ENCODE measurements at regions not wholly inside any gene's neighbourhood (a gene's known extent, or its start where the extent isn't known, plus 50 kb on each side); places are given as distances from the start of the nearest gene placed in this dataset.

DNA sequence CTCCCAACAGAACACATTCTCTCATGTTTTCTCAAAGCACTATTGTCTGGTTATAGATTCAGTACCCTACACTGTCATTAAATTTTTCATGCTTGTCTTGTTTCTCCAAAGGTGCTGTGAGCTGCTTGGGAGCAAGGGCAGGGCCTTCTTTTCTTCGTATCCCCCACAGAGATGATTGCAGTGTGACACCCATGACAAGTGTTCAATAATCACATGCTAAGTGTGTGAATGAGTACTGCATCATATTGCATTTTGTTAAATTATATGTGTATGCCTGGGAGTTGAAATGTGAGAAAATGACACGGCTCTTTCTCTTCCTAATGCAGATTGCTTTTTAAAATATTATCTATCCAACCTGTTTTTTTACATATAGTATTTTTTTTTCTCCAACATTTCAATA is 57.3 kb upstream of the MAGI3 start:
- Histone ChIP-seq H3K4ac (replicated peaks; ENCODE audit: insufficient read length, low read depth, low read length) (no peak overlapping the region), H2AFZ (ENCODE audit: low read length) (0 out of 2 replicates have a peak overlapping the region, but pooled peaks have one; percentile 14), H3K18ac (ENCODE audit: extremely low read depth, low read length) (no peak overlapping the region), H3K56ac (replicated peaks; ENCODE audit: insufficient read length, low read depth, low read length) (no peak overlapping the region), H4K91ac (replicated peaks; ENCODE audit: insufficient read length, low read length) (no peak overlapping the region), H3K27ac (ENCODE audit: low read depth, low read length) (no peak overlapping the region), H3K4me3 (ENCODE audit: extremely low read depth in 1 of 4, insufficient read depth in 2 of 4, low read depth in 3 of 4, low read length in 4 of 4) (no peak overlapping the region), H3K36me3 (ENCODE audit: control insufficient read depth in 2 of 4, insufficient read depth in 4 of 4, low read length in 3 of 4) (no peaks in the 10 kb centered on the region), H2BK5ac (ENCODE audit: low read depth, low read length) (no peak overlapping the region), H4K5ac (ENCODE audit: insufficient read length, low read depth, low read length) (no peak overlapping the region), H2BK15ac (ENCODE audit: low read length) (no peak overlapping the region), H4K20me1 (replicated peaks in 1 of 2; ENCODE audit: control insufficient read depth in 1 of 2, insufficient read depth in 2 of 2, low read length in 2 of 2) (no peaks in the 10 kb centered on the region), H2BK20ac (ENCODE audit: low read length) (no peak overlapping the region), H3K9ac (replicated peaks in 1 of 4; ENCODE audit: extremely low read depth in 1 of 4, low read depth in 3 of 4, low read length in 3 of 4) (no peak overlapping the region), H2AK5ac (ENCODE audit: low read depth, low read length) (no peak overlapping the region), H2BK12ac (ENCODE audit: low read depth, low read length) (no peak overlapping the region), H3K27me3 (replicated peaks in 1 of 4; ENCODE audit: control insufficient read depth in 3 of 4, extremely low read depth in 1 of 4, insufficient read depth in 3 of 4, low read length in 3 of 4) (no peaks in the 10 kb centered on the region), H3K14ac (ENCODE audit: insufficient read length) (no peak overlapping the region), H3K79me1 (ENCODE audit: low read depth, low read length) (no peaks in the 10 kb centered on the region), H3K23ac (ENCODE audit: insufficient read length) (no peak overlapping the region), H3K23me2 (ENCODE audit: low read depth, low read length) (no peaks in the 10 kb centered on the region), H3K79me2 (ENCODE audit: control insufficient read depth in 1 of 2, insufficient read depth in 2 of 2, low read length in 2 of 2) (no peaks in the 10 kb centered on the region), H3K4me1 (replicated peaks in 1 of 4; ENCODE audit: control insufficient read depth in 3 of 4, insufficient read depth in 4 of 4, low read length in 3 of 4) (no peaks in the 10 kb centered on the region), H3K4me2 (ENCODE audit: insufficient read depth in 1 of 2, low read depth in 2 of 2, low read length in 2 of 2) (no peak overlapping the region), H3K9me3 (ENCODE audit: insufficient read depth in 2 of 2, low read depth in 1 of 2, low read length in 1 of 2) (no peaks in the 10 kb centered on the region), H2BK120ac (replicated peaks; ENCODE audit: low read depth, low read length) (no peak overlapping the region), H4K8ac (ENCODE audit: extremely low read depth, insufficient read depth, low read length) (no peak overlapping the region)
- POLR2A ChIA-PET (ENCODE audit: partially characterized antibody) = no interaction called here
- CTCF ChIA-PET (ENCODE audit: partially characterized antibody) = no interaction called here
- WGBS, 2 experiments (ENCODE audit: extremely low coverage in 1 of 2, insufficient coverage in 1 of 2, insufficient read length in 1 of 2, insufficient replicate concordance in 2 of 2, low coverage in 1 of 2, low lambda C conversion rate in 2 of 2, missing lambda C conversion rate in 1 of 2) = 76% methylated on average over 2 of the region's 2 CpGs; no CpG with 5 or more reads in 1 of the 2 experiments
- FAIRE-seq = no peak
- no peak for DNase-seq (ENCODE audit: low read depth in 1 of 2, low spot score in 2 of 2)
- TF ChIP-seq TAF1 (IDR thresholded peaks at IDR 0.05; ENCODE audit: low read depth, low read length) = no peak
- no peak for TF ChIP-seq KDM4A (IDR thresholded peaks at IDR 0.05; ENCODE audit: low read depth, low read length, severe bottlenecking)
- TF ChIP-seq CBX5 (IDR thresholded peaks at IDR 0.05; ENCODE audit: low read depth, low read length) = no peak
- TF ChIP-seq CEBPB (IDR thresholded peaks at IDR 0.05; ENCODE audit: low read depth, low read length) = no peak
- TF ChIP-seq MAFK (IDR thresholded peaks at IDR 0.05; ENCODE audit: low read depth, low read length) = no peak
- TF ChIP-seq CHD1 (IDR thresholded peaks at IDR 0.05; ENCODE audit: low read depth, low read length) = no peak
- TF ChIP-seq EP300 (IDR thresholded peaks at IDR 0.05; ENCODE audit: borderline replicate concordance in 1 of 2, low read depth in 2 of 2, low read length in 2 of 2) = no peak
- no peak for TF ChIP-seq ZNF274 (IDR thresholded peaks at IDR 0.05; ENCODE audit: borderline replicate concordance, extremely low read depth, low read length)
- no peak for TF ChIP-seq ASH2L (IDR thresholded peaks at IDR 0.05; ENCODE audit: low read length)
- TF ChIP-seq SUZ12 (IDR thresholded peaks at IDR 0.05; ENCODE audit: low read length) = no peak
- TF ChIP-seq, protein P1, sequence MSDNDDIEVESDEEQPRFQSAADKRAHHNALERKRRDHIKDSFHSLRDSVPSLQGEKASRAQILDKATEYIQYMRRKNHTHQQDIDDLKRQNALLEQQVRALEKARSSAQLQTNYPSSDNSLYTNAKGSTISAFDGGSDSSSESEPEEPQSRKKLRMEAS (IDR thresholded peaks at IDR 0.05) = no peak
- TF ChIP-seq EZH2 (IDR thresholded peaks at IDR 0.05; ENCODE audit: low read depth, low read length, severe bottlenecking) = no peak
- no peak for TF ChIP-seq SIN3A (conservative IDR thresholded peaks at IDR 0.05 in 1 of 2, IDR thresholded peaks at IDR 0.05 in 1 of 2; ENCODE audit: low read depth in 1 of 2, low read length in 2 of 2)
- no peak for TF ChIP-seq FOSL1 (IDR thresholded peaks at IDR 0.05; ENCODE audit: insufficient read depth, low read depth, low read length)
- no peak for TF ChIP-seq HDAC2 (IDR thresholded peaks at IDR 0.05; ENCODE audit: borderline replicate concordance in 1 of 2, low read depth in 2 of 2, low read length in 2 of 2)

Data from H1 (cell line).